ENCODE measurements at regions not wholly inside any gene's neighbourhood (a gene's known extent, or its start where the extent isn't known, plus 50 kb on each side); places are given as distances from the start of the nearest gene placed in this dataset.

GRCh38 chr2:41152318-41152717 lies 700.4 kb upstream of the SLC8A1 start:
- no peak for TF ChIP-seq CTCF (IDR thresholded peaks at IDR 0.05; ENCODE audit: control extremely low read depth, extremely low read depth, low read depth, missing control alignments)
- ChIA-PET CTCF (no interaction called here), POLR2A (no interaction called here)
- no peak for DNase-seq (ENCODE audit: extremely low spot score)

- CTCF ChIA-PET: no interaction called here
- no peak for TF ChIP-seq CTCF (IDR thresholded peaks at IDR 0.05; ENCODE audit: control extremely low read depth, extremely low read depth, low read depth, missing control alignments)
- POLR2A ChIA-PET: no interaction called here
- DNase-seq (ENCODE audit: extremely low spot score): no peak
Measured at GRCh38 chr2:41160439-41160838, 708.5 kb upstream of the SLC8A1 start.

GRCh38 chr2:41167014-41167413 lies 715.1 kb upstream of the SLC8A1 start:
- TF ChIP-seq CTCF (IDR thresholded peaks at IDR 0.05; ENCODE audit: control extremely low read depth, extremely low read depth, low read depth, missing control alignments): no peak
- POLR2A ChIA-PET: no interaction called here
- CTCF ChIA-PET: no interaction called here
- DNase-seq (ENCODE audit: extremely low spot score): no peak

- ChIA-PET POLR2A (no interaction called here), CTCF (interaction anchor here (1.4 kb wide), 1 partner anchor 14 kb away, joined by 3 read pairs; no protein-coding TSS in a partner anchor)
- no peak for DNase-seq (ENCODE audit: extremely low spot score)
- no peak for TF ChIP-seq CTCF (IDR thresholded peaks at IDR 0.05; ENCODE audit: control extremely low read depth, extremely low read depth, low read depth, missing control alignments)
Measured at GRCh38 chr2:41169744-41170143, 717.9 kb upstream of the SLC8A1 start.

- POLR2A ChIA-PET: no interaction called here
- DNase-seq (ENCODE audit: extremely low spot score): no peak
- CTCF ChIA-PET: interaction anchor here (0.7 to 1.4 kb wide), 2 partner anchors 14 to 21 kb away, joined by 3 read pairs; no protein-coding TSS in a partner anchor
- TF ChIP-seq CTCF (IDR thresholded peaks at IDR 0.05; ENCODE audit: control extremely low read depth, extremely low read depth, low read depth, missing control alignments): no peak
Measured at GRCh38 chr2:41170589-41170988, 718.7 kb upstream of the SLC8A1 start.

- POLR2A ChIA-PET: no interaction called here
- no peak for DNase-seq (ENCODE audit: extremely low spot score)
- CTCF ChIA-PET: no interaction called here
- no peak for TF ChIP-seq CTCF (IDR thresholded peaks at IDR 0.05; ENCODE audit: control extremely low read depth, extremely low read depth, low read depth, missing control alignments)
Measured at GRCh38 chr2:41180387-41180786, 728.5 kb upstream of the SLC8A1 start.

GRCh38 chr2:41182961-41183360 lies 731.1 kb upstream of the SLC8A1 start:
- no peak for DNase-seq (ENCODE audit: extremely low spot score)
- ChIA-PET CTCF (interaction anchor here (1.5 kb wide), 1 partner anchor 11 kb away, joined by 6 read pairs; no protein-coding TSS in a partner anchor), POLR2A (no interaction called here)
- TF ChIP-seq CTCF (IDR thresholded peaks at IDR 0.05; ENCODE audit: control extremely low read depth, extremely low read depth, low read depth, missing control alignments): no peak

All from GM10248 (cell line).